Stimulated activated CD8-positive, alpha-beta memory T cell treated with anti-CD3 and anti-CD28 coated beads, Interleukin-12 subunit alpha, Interleukin-12 subunit beta, amount 100 ng/mL, for 24 hours (primary cell): ENCODE measurements at regions not wholly inside any gene's neighbourhood (a gene's known extent, or its start where the extent isn't known, plus 50 kb on each side); places are given as distances from the start of the nearest gene placed in this dataset.
"Not testable (repeated sequence)": the region's sequence is repeated elsewhere in the genome, so short reads cannot be mapped to it uniquely, and the experiment has no call there.

Experiments
- DNase-seq: peaks from one replicate; pipeline ENCODE4 v3.0.0-alpha.2; 2020; ENCODE audit errors: extremely low read depth

GRCh38 chr5:124030043-124030491 lies 518.1 kb downstream of the CSNK1G3 start:
- no peak for DNase-seq

DNA sequence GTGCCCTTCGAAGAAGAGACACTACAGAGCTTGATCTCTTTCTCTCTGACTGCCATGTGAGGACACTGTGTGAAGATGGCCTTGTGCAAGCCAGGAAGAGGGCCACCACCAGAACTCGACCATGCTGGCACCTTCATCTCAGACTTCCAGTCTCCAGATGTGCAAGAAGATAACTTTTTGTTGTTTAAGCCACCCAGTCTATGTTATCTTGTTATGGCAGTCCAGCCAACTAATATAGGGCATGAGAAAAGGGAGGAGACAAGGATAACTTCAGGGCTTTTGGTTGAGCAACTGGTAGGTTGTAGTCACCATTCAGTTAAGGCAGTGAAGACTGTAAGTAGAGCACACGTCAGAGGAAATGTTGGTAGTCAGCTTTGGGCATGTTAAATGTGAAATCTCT lies 515.5 kb downstream of the CSNK1G3 start:
- no peak for DNase-seq

- no peak for DNase-seq
These were observed 513.4 kb downstream of the CSNK1G3 start for GRCh38 chr5:124025306-124025845.

DNA sequence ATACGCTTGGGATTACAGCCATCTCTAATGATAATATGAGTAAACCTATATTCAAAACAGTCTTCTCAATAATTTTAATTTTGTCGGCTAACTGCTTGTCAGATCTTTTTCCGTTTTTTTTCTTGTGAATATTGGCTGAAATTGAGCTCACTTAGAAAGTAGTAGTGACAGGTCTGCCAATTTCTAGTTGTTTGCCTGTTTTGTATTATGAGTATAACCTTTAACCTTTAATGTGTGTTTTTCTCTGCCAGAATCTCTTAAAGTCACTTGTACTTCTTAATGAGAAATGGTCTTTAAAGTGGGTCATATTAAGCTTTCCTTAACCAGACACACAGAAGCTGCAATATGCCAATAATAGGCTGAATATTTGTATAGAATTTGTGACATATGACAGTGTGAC lies 511.0 kb downstream of the CSNK1G3 start:
- DNase-seq, result no peak

DNA sequence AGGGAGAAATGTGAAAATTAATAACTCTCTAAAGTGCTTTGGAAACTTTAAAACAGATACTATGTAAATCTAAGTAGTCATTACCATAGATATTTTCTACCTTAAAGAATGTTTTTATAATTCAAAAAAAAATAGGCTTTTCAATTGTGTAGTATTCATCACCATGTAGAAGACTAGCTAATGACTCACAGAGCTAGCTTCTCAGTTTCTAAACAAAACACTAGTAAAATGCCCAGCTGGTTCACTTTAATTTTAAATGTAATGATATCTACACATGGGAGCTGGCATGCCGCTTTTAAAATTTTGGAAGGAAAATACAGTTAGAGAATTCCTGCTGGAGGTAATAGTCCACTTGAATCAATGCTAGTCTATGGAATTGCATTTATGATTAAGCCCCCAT lies 509.8 kb downstream of the CSNK1G3 start:
- DNase-seq, result no peak

- DNase-seq, result no peak
These were observed 509.2 kb downstream of the CSNK1G3 start for GRCh38 chr5:124021066-124021641.

DNA sequence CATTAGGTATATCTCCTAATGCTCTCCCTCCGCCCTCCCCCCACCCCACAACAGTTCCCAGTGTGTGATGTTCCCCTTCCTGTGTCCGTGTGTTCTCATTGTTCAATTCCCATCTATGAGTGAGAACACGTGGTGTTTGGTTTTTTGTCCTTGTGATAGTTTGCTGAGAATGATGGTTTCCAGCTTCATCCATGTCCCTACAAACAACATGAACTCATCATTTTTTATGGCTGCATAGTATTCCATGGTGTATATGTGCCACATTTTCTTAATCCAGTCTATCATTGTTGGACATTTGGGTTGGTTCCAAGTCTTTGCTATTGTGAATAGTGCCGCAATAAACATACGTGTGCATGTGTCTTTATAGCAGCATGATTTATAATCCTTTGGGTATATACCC lies 505.3 kb downstream of the CSNK1G3 start:
- DNase-seq, result not testable (repeated sequence)

- no peak for DNase-seq
These were observed 495.9 kb downstream of the CSNK1G3 start for GRCh38 chr5:124007675-124008398.

DNA sequence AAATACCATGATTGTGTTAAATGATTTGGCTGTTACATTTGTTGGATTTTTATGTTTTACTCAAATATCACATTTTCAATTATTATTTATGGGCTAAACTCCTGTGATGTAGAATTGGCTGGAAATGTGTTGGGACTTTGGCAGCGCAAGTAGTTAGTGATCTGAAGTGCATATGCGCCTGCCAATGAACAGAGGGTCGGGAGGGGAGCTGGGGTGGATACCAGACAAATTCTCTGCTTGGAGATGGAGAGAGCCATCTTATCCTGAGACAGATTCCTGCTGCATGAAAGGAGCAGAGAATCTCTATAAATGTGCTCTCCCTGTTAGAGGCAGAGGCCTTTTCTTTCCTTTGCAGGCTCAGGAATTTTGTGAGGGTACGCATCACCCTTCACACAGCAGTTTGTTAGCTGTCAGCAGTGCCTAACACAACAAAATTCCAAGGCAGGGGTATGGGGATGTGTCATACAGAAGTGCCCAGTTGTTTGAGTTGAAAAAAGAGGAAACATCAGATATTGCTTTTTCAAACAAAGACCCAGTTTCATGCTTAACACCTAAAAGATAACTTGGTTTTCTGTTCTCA lies 489.1 kb downstream of the CSNK1G3 start:
- DNase-seq, result no peak

- no peak for DNase-seq
These were observed 488.6 kb downstream of the CSNK1G3 start for GRCh38 chr5:124000538-124000937.

GRCh38 chr5:123997462-123998215 lies 485.7 kb downstream of the CSNK1G3 start:
- no peak for DNase-seq

GRCh38 chr5:123997064-123997461 lies 485.1 kb downstream of the CSNK1G3 start:
- DNase-seq, result no peak

DNA sequence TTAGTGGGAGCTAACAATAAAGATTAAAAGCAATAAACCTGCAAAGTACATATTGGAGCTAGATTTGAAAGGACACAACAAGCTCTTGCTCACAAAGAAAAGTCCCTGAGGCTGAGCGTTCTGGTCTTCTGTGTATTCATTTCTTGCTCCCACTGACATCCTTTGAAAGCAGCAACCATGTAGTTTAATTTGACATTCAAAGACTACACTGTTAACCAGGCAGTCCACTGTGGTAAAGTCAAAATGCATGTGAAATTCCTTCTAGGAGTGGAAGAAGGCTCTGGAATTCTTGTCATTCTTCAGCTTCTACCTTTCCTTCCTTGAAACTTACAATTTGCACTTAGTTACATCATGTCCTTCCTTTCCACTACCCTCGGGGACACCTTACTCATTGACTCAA lies 480.7 kb downstream of the CSNK1G3 start:
- DNase-seq, result no peak

DNA sequence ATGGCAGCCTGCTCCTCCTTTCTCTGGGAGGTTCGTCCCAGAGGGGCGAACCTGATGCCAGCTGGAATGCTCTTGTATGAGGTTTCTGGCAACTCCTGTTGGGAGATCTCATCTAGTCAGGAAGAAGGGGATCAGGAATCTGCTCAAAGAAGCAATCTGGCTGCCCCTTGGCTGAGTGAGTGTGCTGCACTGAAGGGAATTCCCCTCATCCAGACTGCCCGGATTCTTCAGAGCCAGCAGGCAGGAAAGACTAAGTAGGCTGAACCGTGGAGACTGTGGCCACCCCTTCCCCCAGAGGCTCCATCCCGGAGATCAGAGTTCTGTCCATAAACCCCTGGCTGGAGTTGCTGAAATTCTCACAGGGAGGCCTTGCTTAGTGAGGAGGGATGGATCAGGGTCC lies 476.0 kb downstream of the CSNK1G3 start:
- no peak for DNase-seq

DNA sequence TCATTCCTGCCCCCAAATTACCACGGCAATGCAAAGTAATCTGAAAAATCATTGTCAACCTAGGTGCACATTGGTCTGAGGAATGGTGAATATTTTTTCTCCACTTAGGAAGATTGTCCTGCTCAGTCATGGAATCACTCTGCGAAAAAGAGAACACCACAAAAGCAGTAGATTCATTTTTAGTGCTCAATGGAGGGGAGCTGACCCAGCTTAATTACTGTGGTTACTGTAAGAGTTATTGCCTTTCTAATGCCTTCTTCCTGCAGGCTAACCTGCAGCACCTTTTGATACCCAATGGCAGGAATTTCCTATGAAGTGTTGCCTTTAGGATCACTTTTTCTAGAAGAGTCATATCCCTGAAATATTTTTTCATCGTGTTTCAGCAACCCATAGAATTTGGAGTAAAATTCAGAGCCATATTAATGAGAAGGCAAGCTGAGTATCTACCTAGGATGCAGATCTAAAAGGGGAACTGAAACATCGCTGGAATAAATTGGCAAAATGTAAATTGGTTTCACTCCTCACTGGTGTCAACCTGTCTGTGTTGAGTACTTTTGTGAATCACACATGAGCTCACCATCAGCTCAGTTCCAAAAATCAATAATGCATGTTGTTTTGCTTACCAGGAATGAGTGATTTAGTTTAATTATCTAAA lies 464.5 kb downstream of the CSNK1G3 start:
- DNase-seq, result no peak

- DNase-seq, result not testable (repeated sequence)
These were observed 463.5 kb downstream of the CSNK1G3 start for GRCh38 chr5:123975521-123975920.

- DNase-seq, result no peak
These were observed 454.8 kb downstream of the CSNK1G3 start for GRCh38 chr5:123966781-123967180.

GRCh38 chr5:123965626-123966025 lies 453.6 kb downstream of the CSNK1G3 start:
- DNase-seq, result no peak

GRCh38 chr5:123964884-123965283 lies 452.9 kb downstream of the CSNK1G3 start:
- no peak for DNase-seq

DNA sequence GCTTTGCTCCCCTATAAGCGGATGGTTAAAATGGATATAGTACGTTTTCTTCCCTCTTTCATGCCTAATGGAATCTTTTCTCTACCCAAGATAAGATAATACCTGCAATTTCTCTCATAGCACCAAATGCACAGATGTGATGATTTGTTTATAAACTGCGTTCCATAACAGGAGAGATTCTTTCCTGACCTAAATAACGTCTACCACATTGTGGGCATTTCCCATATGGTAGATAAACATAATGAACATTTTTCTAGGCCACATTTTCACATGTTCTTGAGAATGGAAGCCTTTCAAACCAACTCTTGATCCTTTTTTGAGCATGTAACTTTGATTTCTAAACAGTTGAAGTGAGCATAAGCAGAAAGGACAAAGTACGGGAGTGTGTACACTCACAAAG lies 448.5 kb downstream of the CSNK1G3 start:
- no peak for DNase-seq

- no peak for DNase-seq
These were observed 439.6 kb downstream of the CSNK1G3 start for GRCh38 chr5:123951582-123951977.
